ENCODE measurements at regions not wholly inside any gene's neighbourhood (a gene's known extent, or its start where the extent isn't known, plus 50 kb on each side); places are given as distances from the start of the nearest gene placed in this dataset.
"Not testable (repeated sequence)": the region's sequence is repeated elsewhere in the genome, so short reads cannot be mapped to it uniquely, and the experiment has no call there.

- H3K56ac ChIP-seq (replicated peaks; ENCODE audit: insufficient read length, low read depth, low read length); FAIRE-seq; H2BK120ac ChIP-seq (replicated peaks; ENCODE audit: low read depth, low read length); H3K27me3 ChIP-seq (replicated peaks in 1 of 4; ENCODE audit: control insufficient read depth in 3 of 4, extremely low read depth in 1 of 4, insufficient read depth in 3 of 4, low read length in 3 of 4); POLR2A ChIA-PET (ENCODE audit: partially characterized antibody); H2BK12ac ChIP-seq (ENCODE audit: low read depth, low read length); H2AK5ac ChIP-seq (ENCODE audit: low read depth, low read length); H3K9me3 ChIP-seq (ENCODE audit: insufficient read depth in 2 of 2, low read depth in 1 of 2, low read length in 1 of 2); H3K4me3 ChIP-seq (ENCODE audit: extremely low read depth in 1 of 4, insufficient read depth in 2 of 4, low read depth in 3 of 4, low read length in 4 of 4); H3K23ac ChIP-seq (ENCODE audit: insufficient read length); H3K4me2 ChIP-seq (ENCODE audit: insufficient read depth in 1 of 2, low read depth in 2 of 2, low read length in 2 of 2); H4K5ac ChIP-seq (ENCODE audit: insufficient read length, low read depth, low read length); H2BK20ac ChIP-seq (ENCODE audit: low read length); H3K79me2 ChIP-seq (ENCODE audit: control insufficient read depth in 1 of 2, insufficient read depth in 2 of 2, low read length in 2 of 2); H4K20me1 ChIP-seq (replicated peaks in 1 of 2; ENCODE audit: control insufficient read depth in 1 of 2, insufficient read depth in 2 of 2, low read length in 2 of 2); H4K8ac ChIP-seq (ENCODE audit: extremely low read depth, insufficient read depth, low read length); H3K4me1 ChIP-seq (replicated peaks in 1 of 4; ENCODE audit: control insufficient read depth in 3 of 4, insufficient read depth in 4 of 4, low read length in 3 of 4); H3K36me3 ChIP-seq (ENCODE audit: control insufficient read depth in 2 of 4, insufficient read depth in 4 of 4, low read length in 3 of 4); H3K27ac ChIP-seq (ENCODE audit: low read depth, low read length); H3K23me2 ChIP-seq (ENCODE audit: low read depth, low read length); DNase-seq (ENCODE audit: low read depth in 1 of 2, low spot score in 2 of 2); H2BK15ac ChIP-seq (ENCODE audit: low read length); H2AFZ ChIP-seq (ENCODE audit: low read length); H4K91ac ChIP-seq (replicated peaks; ENCODE audit: insufficient read length, low read length); H3K14ac ChIP-seq (ENCODE audit: insufficient read length); H3K18ac ChIP-seq (ENCODE audit: extremely low read depth, low read length); H2BK5ac ChIP-seq (ENCODE audit: low read depth, low read length); H3K79me1 ChIP-seq (ENCODE audit: low read depth, low read length); H3K9ac ChIP-seq (replicated peaks in 1 of 4; ENCODE audit: extremely low read depth in 1 of 4, low read depth in 3 of 4, low read length in 3 of 4); H3K4ac ChIP-seq (replicated peaks; ENCODE audit: insufficient read length, low read depth, low read length): not testable (repeated sequence)
- CTCF ChIA-PET (ENCODE audit: partially characterized antibody) = interaction anchor here (0.7 kb wide), 1 partner anchor 20 kb away, joined by 3 read pairs; no protein-coding TSS in a partner anchor
- WGBS, 2 experiments (ENCODE audit: extremely low coverage in 1 of 2, insufficient coverage in 1 of 2, insufficient read length in 1 of 2, insufficient replicate concordance in 2 of 2, low coverage in 1 of 2, low lambda C conversion rate in 2 of 2, missing lambda C conversion rate in 1 of 2) = 88% methylated on average over 9 of the region's 9 CpGs; no CpG with 5 or more reads in 1 of the 2 experiments
These were observed 152.9 kb downstream of the ZFP64 start for GRCh38 chr20:52038632-52039031.

Data from H1 (cell line).